22Rv1 (cell line): ENCODE measurements at regions not wholly inside any gene's neighbourhood (a gene's known extent, or its start where the extent isn't known, plus 50 kb on each side); places are given as distances from the start of the nearest gene placed in this dataset.

Experiments used
- CTCF ChIP-seq: fragments of 450-650 bp; IDR thresholded peaks from 2 replicates; pipeline ENCODE4 v1.5.1; 2017; ENCODE audit warnings: mild to moderate bottlenecking
- ZFX ChIP-seq: fragments of 450-650 bp; IDR thresholded peaks from 2 replicates; pipeline ENCODE4 v1.6.1; 2017; ENCODE audit warnings: antibody characterized with exemption, borderline replicate concordance

- TF ChIP-seq CTCF (no peak), ZFX (no peak)
These were observed 173.7 kb downstream of the VSIG4 start for GRCh38 chrX:65866146-65866545.
